NCI-H146 treated with DMSO at 0.1 percent for 48 hours (cell line): ENCODE measurements at regions not wholly inside any gene's neighbourhood (a gene's known extent, or its start where the extent isn't known, plus 50 kb on each side); places are given as distances from the start of the nearest gene placed in this dataset.
"Not testable (repeated sequence)": the region's sequence is repeated elsewhere in the genome, so short reads cannot be mapped to it uniquely, and the experiment has no call there.

Source experiments
- DNase-seq: peaks from one replicate; lab custom pipeline; 2025; ENCODE audit not compliant: unreplicated experiment; lab: John Stamatoyannopoulos, UW

DNA sequence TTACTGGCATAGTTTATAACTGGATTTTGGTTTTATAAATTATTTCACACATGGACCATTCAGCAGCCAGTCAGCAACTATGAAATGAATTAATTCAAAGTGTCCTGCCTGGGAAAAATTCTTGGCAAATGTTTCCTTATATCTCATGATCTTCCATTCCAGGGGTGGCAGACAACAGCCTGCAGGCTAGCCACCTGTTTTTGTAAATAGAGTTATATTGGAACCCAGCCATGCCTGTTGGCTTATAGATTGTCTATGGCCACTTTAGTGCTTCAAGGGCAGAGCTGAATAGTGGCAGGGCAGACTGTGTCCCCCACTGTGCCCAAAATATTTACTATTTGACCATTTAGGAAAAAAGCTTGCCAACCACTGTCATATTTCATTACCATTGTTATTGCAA, 613.7 kb downstream of the TMEM114 start:
- no peak for DNase-seq

DNA sequence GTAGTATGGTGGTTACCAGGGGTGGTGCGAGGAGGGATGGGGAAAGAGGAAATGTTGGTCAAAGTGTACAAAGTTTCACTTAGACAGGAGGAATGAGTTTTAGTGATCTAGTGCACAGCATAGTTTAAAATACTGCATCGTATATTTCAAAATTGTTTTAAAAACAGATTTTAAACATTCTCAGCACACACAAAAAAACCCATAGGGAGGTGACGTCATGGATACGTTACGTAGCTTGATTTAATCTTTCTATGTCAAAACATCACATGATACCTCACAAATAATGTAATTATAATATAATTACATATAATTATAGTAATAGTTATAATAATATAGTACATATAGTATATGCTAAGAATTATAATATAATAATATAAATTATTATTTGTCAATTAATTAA, 614.2 kb downstream of the TMEM114 start:
- no peak for DNase-seq

- no peak for DNase-seq
Observed at GRCh38 chr16:7967996-7968509, 622.3 kb downstream of the TMEM114 start.

DNA sequence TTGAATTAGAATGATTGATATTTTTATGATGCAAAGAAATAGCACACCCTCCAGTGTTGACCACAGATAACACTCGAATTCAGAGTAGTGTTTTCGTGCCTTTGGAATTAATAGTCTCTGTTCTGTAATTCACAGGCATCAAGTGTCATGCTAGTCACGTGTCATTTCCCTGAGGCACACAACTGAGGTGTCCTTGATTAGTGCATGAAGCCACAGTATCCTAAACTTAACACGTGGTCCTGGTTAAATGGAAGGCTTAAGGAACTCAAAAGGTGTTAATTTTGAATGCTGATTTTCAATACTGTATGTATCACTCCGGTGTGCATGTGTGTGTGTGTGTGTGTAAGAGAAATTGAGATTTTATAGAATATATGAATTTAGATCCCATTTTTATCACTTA, 625.6 kb downstream of the TMEM114 start:
- DNase-seq = no peak

DNA sequence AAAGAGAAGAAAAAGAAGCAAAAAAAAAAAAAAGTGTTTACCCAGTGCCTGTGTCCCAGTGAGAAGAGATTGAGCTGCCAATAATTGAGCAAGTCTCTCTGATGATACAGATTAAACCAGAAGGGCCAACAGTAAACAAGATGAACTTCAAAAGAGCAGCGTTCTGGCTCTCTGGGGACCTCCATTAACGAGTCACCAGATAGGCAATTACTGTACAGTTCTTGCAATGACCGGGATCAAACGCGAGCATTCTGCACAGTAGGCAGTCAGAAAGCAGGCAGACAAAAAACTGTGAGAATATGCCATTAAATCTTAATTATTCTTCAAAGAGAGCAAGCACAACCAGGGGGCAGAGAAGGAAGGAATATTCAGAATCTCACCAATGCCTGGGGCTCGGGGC, 626.1 kb downstream of the TMEM114 start:
- no peak for DNase-seq

DNA sequence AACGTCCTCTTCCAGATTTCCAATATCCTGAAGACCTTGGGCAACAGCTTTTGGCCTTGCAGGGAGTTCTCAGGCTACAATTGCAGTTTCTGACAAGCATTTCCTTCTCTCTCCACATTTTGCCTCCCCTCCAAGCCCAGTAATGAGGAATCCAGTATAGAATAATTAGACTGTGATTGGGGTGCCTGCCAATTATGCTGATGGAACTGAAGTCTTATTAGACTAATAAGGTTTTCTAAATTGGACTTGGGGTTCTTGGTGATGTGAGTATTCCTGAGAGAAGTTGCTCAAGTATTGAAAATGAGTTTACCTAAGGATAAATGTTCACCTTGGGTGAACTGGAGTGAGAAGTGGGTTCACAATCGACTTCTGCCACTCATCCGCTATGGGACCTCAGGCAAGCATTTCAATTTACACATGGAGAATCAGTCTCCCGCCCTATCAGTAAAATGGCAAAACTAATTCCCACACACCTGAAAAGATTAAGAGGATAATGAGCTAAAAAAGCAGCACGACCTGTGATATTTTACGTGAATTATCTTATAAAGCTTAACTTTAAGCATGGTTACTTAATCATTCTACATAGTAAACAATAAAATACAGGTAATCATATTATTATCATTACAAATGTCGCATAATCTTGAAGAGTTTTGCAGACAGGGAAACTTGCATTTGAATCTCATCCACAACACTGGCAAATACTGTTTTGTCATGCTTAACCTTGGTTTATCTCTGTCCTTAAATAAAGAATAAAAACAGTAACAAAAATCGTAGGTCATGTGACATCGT, 628.0 kb downstream of the TMEM114 start:
- DNase-seq = no peak

DNA sequence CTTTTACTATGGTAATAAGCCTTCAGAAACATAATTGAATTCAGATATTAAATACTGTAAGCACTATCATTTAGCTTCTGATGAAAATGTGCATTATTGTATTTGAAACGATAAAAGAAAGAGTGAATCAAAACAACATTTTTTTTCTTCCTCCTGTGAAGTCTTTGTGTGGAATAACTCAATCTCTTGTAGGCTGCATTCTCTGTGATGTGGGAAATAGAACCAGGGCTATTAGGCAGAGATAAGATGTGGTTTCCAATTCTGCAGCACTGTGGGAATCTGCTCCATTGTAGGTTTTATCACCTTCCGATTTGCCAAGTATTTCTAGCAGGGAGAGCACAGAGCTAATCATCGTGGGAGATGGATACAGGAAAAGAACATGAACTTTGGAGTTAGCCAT, 624.5 kb downstream of the RBFOX1 start:
- DNase-seq = no peak

DNA sequence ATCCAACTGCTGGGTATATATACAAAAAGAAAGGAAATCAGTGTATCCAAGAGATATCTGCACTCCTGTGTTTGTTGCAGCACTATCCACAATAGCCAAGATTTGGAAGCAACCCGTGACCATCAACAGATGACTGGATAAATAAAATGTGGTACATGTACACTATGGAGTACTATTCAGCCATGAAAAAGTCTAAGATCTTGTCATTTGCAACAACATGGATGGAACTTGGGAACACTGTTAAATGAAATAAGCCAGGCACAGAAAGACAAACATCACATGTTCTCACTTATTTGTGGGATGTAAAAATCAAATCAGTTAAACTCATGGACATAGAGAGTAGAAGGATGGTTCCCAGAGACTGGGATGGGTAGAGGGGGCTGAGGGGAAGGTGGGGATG, 620.7 kb downstream of the RBFOX1 start:
- no peak for DNase-seq

- no peak for DNase-seq
Observed at GRCh38 chr16:7946142-7946541, 613.5 kb downstream of the RBFOX1 start.

- no peak for DNase-seq
Observed at GRCh38 chr16:7938175-7938574, 605.5 kb downstream of the RBFOX1 start.

DNA sequence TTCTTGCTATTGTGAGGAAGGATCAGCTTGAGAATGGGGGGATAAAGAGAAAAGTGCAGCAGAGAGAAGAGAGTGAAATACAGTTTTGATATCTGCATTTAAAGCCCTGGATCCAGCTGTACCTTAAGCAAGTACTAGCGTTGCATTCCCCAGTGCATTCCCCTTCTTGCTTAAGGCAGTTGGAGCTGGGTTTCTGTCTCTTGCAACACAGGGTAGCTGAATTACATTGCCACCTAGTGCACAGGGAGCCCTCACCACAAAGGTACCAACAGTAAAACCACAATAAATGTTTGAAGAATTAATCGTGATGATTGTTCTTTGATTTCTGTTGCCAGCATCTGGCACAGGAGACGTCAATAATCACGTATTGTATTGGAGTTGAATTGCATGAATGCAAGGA, 588.7 kb downstream of the RBFOX1 start:
- DNase-seq = no peak

- DNase-seq = no peak
Observed at GRCh38 chr16:7919782-7920181, 587.1 kb downstream of the RBFOX1 start.

GRCh38 chr16:7914748-7915147, 582.1 kb downstream of the RBFOX1 start:
- no peak for DNase-seq

DNA sequence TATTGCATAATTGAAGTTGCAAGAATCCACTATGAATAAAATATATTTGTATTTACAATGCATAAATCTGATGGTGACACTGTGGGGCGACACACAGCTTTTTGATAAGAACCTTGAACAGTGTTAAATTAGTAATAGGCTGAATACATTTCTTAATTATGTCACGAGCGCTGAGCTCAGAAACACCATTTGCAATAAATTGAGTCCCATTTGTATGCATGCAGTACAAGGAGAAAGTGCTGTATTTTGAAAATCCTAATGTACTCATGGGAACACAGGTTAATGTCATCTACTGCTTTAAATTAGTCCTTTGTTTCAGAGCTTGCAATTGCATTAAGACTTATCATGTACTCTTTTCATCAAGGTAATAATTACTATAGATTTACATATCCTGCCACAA, 579.5 kb downstream of the RBFOX1 start:
- no peak for DNase-seq

- peak; percentile 46 for DNase-seq
Observed at GRCh38 chr16:7910116-7910515, 577.5 kb downstream of the RBFOX1 start.

DNA sequence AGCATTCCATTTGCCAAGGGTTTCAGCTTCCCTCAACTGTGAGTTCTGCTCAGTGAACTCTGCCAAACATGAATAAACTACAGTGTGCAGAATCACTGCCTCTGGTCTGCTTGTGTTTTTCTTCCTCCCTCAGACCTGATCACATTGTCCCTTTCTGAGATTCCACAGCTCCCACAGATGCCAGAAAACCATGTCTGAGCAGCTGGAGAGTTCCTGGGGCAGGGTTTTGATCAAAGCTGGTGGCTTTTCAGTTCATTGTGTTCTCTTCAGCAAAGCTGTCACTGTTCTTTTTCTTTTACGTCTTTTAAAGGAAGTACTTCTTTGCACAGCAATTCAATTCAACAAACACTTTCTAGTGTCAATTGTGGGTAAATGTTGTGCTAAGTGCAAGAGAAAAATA, 555.8 kb downstream of the RBFOX1 start:
- DNase-seq = no peak

- DNase-seq = no peak
Observed at GRCh38 chr16:7887316-7887715, 554.7 kb downstream of the RBFOX1 start.

GRCh38 chr16:7871979-7872378, 539.3 kb downstream of the RBFOX1 start:
- no peak for DNase-seq

- no peak for DNase-seq
Observed at GRCh38 chr16:7871371-7871770, 538.7 kb downstream of the RBFOX1 start.

- DNase-seq = no peak
Observed at GRCh38 chr16:7867831-7868230, 535.2 kb downstream of the RBFOX1 start.

DNA sequence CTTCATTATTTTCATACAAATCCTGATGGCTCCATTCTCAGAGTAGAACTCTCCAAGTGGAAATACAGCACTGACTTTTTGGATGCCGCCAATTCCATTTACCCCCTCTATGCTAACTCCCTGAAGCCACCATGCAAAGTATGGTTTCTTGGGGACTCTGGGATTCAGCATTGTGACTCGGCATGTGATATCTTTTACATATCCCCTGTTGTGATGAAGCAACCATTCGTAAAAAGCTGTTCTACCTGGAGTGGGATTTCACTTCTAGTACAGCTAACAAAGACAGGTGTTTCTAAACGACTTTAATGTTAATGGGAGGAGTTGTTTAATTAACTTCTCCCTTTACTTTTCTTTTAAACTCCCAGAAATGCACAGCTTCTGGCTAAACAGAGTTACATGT, 533.5 kb downstream of the RBFOX1 start:
- no peak for DNase-seq

DNA sequence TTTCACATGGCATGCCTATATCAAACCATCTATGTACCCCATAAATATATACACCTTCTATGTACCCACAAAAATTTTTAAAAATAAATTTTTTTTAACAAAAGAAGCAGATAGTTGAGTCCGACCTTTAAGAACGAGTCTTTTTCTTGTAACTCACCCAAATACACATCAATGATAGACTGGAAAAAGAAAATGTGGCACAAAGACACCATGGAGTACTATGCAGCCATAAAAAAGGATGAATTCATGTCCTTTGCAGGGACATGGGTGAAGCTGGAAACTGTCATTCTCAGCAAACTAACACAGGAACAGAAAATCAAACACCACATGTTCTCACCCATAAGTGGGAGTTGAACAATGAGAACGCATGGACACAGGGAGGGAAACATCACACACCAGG, 532.7 kb downstream of the RBFOX1 start:
- DNase-seq = not testable (repeated sequence)
